OCI-LY3 (cell line): ENCODE measurements at regions not wholly inside any gene's neighbourhood (a gene's known extent, or its start where the extent isn't known, plus 50 kb on each side); places are given as distances from the start of the nearest gene placed in this dataset.

Experiments
- CTCF ChIP-seq: fragments of 200-600, 300-600 bp; sonication (generic); IDR thresholded peaks from 2 replicates; pipeline ENCODE4 v1.5.1; 2014; ENCODE audit warnings: antibody characterized with exemption, low read length, low read depth
- EZH2phosphoT487 ChIP-seq: fragments of 200-600 bp; shearing (Covaris generic); IDR thresholded peaks from 2 replicates; pipeline ENCODE4 v1.6.1; 2018; ENCODE audit warnings: antibody characterized with exemption, mixed run types, low read depth

DNA sequence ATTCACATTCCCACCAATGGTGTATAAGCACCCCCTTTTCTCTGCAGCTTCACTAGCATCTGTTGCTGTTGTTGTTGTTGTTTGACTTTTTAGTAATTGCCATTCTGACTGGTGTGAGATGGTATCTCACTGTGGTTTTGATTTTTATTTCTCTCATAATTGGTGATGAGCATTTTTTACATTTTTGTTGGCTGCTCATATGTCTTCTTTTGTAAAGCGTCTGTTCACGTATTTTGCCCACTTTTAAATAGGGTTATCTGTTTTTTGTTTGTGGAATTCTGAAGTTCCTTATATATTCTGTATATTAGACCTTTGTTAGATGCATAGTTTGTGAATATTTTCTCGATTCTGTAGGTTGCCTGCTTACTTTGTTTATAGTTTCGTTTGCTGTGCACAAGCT, 278.4 kb upstream of the TNP1 start:
- TF ChIP-seq CTCF (no peak), EZH2phosphoT487 (no peak)
